COLO829 (cell line): ENCODE measurements at regions not wholly inside any gene's neighbourhood (a gene's known extent, or its start where the extent isn't known, plus 50 kb on each side); places are given as distances from the start of the nearest gene placed in this dataset.
"Not testable (repeated sequence)": the region's sequence is repeated elsewhere in the genome, so short reads cannot be mapped to it uniquely, and the experiment has no call there.

ENCODE experiments used
- DNase-seq: peaks from one replicate; pipeline ENCODE4 v3.0.0; 2012; ENCODE audit warnings: low spot score

- DNase-seq: no peak
These were observed 170.8 kb upstream of the ZNF267 start for GRCh38 chr16:31702796-31703195.

DNA sequence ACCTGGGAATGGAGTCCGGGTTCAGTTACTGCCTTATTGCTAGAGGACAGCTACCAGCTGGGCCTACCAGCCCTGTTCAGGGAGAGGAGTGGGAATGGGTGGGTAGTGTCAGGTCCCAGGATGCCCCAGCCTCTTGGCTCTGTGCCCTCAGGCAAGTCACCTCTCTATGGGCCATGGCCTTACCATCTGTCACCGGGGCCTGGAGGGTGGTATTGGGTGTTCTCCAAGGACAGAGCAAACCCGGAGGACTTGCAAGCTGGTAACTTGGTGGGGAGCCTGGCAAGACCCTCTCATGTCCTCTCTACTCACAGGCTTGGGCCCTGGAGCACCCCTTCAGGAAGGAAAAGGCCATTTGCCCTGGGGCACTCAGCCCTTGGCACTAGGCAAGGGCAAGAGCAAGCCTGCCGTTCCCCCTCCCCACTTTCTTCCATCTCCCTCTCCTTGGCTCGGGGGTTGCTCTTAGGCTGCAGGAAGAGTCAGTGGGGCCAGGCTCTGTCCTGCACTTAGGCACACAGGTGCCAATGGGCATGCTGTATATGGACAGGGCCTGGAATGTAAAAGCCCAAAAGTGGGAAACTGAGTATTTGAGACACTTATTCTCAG is 170.0 kb upstream of the ZNF267 start:
- no peak for DNase-seq

DNA sequence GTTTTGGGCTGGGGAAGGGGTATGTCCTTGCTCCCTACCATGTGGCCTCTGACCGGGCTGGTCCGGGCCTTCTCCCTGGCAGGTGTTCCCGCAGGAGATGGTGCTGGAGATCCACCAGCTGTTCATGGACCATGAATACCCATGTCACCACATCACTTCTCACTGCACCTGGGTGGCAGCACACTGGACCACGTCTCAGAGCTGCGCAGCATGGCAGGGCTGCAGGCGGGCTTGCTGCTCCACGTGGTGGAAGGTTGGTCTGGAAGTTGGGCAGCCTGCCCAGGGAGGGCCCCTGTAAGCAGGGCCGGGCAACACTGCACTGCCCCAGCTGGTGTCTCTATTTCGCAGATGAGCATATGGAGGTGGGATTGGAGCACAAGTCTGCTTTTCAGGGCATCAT is 169.5 kb upstream of the ZNF267 start:
- DNase-seq: no peak

DNA sequence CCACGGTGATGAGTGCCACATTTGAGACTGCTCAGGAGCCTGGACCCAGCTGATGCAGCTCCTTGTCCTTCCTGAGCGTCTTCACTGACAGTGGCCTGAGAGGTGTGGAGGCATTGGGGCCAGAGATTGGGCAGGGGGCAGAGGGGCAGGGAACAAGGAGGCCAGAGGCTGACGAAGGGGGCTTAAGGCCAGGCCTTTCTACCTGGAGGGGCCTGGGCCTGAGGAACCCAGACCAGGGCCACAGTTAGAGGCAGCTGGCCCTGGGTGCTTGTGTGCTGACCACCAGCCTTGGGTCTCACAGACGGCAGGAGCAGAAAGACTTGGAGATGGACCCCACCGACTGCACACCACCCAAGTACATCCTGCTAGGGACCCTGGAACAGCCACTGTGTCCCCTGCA is 168.2 kb upstream of the ZNF267 start:
- DNase-seq: no peak

- DNase-seq: no peak
These were observed 167.3 kb upstream of the ZNF267 start for GRCh38 chr16:31706318-31706717.

GRCh38 chr16:31706925-31707324 is 166.7 kb upstream of the ZNF267 start:
- no peak for DNase-seq

GRCh38 chr16:31707743-31708335 is 165.8 kb upstream of the ZNF267 start:
- no peak for DNase-seq

DNA sequence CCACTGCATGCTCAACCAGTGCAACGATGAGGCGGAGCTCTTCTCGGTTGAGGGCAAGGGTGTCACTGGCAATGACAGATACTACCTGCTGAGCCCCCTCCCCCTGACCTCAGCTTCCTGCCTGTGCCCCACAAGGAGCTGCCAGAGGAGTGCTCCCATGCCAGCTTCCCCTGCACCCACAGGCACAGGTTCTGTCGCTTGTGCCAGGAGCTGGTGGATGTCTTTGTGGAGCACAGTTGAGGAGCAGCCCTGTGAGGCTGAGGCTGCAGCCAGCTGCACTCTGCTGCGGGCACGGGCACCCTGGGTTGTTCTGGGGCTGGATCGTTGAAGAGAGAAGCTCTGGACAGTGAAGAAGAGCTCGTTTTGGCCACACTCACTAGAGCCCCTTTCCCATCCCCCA is 165.3 kb upstream of the ZNF267 start:
- DNase-seq: no peak

GRCh38 chr16:31709181-31709580 is 164.4 kb upstream of the ZNF267 start:
- DNase-seq: no peak

DNA sequence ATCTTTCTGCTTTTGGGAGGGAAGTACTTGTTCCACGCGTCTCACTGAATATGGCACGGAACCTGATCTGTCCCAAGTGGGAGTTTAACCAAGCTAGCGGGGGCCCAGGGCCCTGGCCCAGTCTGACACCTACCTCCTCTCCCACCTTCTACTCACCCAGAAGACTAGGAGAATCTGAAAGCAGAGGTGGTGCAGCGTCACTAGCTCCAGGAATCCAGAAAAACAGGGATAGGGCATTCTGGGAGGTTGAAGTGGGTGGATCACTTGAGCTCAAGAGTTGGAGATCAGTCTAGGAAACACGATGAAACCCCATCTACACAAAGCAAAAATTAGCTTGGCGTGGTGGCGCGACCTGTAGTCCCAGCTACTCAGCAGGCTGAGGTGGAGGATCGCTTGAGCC is 163.5 kb upstream of the ZNF267 start:
- no peak for DNase-seq

DNA sequence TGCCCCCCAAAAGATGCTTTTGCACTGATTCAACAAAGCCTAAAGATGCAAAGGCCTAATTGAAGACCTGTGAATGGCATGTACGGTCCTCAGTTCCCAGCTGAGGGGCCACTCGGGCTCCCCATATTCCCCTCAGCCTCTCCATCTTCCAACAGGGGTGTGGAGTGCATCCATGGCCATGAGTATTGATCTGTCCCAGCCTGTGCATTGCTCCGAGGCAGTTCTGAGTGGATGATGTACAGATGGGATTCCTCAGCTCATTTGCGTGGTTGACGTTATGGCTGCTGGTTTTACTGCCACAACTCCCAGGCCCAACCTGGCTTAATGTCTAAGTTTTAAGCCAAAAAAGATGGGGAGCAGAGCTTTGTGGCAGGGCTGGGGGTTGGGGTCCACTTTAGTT is 162.7 kb upstream of the ZNF267 start:
- no peak for DNase-seq

GRCh38 chr16:31711344-31711845 is 162.2 kb upstream of the ZNF267 start:
- DNase-seq: no peak

DNA sequence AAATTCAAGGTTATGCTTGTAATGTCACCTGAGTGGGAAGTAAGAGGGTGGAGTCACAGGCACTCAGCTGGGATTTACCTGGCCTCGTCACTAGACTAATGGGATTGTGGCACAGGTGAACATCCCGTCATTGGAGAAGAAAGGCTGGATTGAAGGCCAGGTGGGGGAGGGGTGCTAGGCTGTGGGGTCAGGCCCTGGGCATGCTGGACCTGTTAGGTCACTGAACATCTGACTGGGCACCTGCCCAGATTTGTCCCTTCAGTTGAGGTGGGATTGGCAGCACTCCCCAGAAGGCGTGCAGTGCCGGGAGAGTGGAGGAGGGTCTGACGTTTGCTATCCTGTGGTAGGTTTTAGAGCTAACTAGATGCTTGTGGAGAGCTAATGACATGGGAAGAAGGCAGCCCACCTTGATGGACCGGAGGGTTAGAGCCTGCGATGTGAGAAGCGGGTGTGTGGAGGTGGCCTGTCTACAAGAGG is 161.5 kb upstream of the ZNF267 start:
- no peak for DNase-seq

DNA sequence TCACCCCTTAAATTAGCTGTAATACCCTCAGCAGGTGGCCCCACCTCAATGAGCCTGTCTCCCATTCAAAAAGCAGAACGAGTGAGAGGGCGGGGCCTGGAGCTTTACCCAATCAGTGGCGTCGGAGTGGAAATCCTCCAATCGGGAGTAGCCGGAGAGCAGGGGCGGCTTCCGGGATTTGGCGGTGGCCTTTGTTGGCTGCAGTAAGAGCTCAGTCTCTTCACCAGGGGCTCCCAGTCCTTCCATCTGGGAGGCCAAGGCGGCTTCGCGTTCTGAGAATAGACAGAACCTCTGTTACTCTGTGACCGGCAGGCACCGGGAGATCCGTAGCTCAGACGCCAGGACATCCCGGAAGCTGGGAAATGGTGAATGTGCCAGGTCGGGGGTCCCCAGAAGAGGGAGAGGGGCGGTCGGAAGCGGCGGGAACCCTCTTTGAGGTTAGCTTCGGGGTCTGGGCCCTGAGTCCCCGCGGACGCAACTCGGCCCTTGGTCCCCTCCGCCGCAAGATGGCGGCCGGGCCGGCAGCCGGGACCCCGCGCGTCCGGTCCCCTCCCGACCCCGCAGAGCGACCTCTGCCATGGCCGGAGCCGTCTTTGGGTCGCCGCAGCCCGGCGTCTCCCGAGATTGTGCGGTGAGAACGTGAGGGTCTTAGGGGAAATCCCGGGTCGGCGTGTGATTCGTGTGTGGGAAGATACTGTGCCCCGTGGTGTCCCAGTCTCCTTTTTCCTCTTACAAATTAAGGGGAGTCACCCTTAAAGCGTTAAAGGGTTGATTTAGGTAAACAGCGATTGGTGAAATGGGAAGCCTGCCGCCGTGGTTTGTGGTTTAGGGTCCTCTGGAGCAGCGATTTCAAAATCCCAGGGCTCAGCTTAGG is 160.3 kb upstream of the ZNF267 start:
- DNase-seq: peak; percentile 96

DNA sequence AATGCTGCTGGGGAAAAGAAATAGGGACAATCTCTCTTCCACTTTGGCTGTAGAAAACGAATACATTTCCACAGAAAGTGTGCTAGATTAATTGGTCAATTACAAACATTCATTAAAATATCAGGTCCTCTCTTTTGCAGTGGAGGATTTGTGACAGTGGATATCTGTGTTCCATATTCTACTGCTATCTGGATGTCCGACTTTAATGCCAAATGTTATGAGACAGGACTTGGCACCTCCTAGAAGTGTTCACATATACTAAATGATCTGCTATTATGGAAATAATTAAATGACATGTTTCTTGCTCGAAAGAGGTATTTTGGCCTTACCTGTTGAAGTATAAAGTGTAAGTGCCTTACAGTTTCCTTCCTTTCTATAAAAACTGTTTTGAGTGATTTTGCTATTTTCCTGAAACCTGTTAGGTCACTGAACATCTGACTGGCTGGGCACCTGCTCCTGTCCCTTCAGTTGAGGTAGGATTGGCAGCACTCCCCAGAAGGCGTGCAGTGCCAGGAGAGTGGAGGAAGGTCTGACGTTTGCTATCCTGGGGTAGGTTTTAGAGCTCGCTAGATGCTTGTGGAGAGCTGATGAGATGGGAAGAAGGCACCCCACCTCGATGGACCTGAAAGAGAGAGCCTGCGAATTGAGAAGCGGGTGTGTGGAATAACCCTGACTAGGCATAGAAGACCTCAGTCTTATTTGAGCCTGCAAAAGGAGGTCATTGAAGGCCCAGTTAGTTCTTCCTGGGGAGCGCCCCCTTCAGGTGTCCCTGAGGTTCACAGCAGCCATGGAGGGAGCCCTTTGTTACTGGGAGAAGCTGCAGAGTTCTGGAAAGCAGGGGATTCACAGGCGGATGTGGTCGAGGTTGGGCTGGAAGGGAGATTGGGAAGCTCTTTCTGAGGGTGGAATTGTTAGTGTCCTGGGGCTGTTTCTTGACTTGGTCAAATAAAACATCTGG is 159.4 kb upstream of the ZNF267 start:
- DNase-seq: no peak

- no peak for DNase-seq
These were observed 158.6 kb upstream of the ZNF267 start for GRCh38 chr16:31714903-31715504.

DNA sequence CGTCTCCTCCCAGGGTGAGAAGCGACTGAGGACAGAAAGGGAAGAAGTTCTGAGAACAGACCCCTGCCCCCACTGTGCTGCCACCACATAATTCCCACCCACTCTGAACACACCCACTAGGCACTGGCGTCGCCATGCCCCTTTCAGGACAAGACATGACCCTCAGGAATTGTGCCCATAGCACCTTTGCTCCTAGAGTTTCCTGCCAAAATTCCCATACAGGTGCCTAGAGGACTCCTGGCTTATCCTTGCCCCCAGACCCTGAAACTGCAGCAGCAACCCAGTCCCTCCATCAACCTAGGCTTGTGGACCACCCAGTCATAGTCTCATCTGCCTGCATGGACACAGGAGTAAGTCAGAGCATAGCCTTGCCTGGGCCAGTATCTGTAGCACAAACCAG is 157.7 kb upstream of the ZNF267 start:
- DNase-seq: no peak

DNA sequence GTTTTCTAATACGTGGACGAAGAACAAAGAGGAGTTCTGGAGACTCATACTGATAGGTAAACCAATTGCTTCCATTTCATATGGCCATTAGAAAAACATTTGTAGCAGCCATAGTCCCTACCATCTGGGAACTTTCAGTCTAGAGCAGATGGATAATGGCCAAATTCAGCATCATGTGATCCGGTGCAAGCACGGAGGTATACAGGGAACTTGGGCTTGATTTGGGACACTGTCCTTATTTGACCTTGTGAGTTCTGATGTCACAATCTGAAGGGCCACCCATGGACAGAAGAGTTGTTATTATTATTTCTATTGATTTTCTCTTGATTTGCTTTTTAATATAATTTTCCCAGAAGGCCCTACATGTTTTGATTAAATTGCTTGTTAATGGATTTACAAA is 154.6 kb upstream of the ZNF267 start:
- no peak for DNase-seq

GRCh38 chr16:31727553-31727952 is 146.1 kb upstream of the ZNF267 start:
- DNase-seq: no peak

DNA sequence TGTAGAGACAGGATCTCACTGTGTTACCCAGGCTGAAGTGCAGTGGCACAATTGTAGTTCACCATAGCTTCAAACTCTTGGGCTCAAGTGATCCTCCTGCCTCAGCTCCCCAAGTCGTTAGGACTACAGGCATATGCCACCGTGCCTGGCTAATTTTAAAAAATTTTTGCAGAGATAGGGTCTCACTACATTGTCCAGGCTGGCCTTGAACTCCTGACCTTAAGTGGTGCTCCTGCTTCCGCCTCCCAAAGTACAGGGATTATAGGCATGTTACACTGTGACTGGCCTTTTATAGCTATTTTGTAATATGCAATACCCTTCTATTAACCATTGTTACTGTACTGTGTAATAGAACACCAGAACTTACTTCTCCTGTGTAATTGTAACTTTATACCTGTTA is 139.3 kb upstream of the ZNF267 start:
- DNase-seq: no peak

GRCh38 chr16:31745098-31745497 is 128.5 kb upstream of the ZNF267 start:
- DNase-seq: not testable (repeated sequence)
